ENCODE measurements at regions not wholly inside any gene's neighbourhood (a gene's known extent, or its start where the extent isn't known, plus 50 kb on each side); places are given as distances from the start of the nearest gene placed in this dataset.

DNA sequence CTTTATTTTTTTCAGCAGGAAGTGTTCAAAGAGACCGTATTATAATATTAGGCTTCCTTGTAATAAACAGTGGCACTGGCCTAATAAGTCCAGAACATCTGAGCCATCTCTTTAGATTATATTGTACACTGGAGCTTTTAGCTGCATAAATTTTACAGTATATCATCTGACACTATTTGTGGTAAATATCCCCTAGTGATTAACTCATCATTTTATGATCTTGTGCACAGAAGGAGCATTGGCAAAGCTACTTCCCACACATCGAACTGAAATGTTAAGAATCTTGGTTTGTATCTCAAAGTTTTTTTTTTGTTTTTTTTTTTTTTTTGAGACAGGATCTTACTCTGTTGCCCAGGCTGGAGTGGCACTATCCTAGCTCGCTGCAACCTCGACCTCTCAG lies 162.7 kb downstream of the HIPK3 start:
- no peaks in the 10 kb centered on the region for H3K36me3 Mint-ChIP-seq (ENCODE audit: low read depth)
- no peak for TF ChIP-seq CTCF (IDR thresholded peaks at IDR 0.05)
- ChIA-PET POLR2A (interaction anchor here (0.7 kb wide), 1 partner anchor 263 kb away, joined by 10 read pairs; no protein-coding TSS in a partner anchor), CTCF (no interaction called here)
- no peaks in the 10 kb centered on the region for H3K9me3 Mint-ChIP-seq
- peaks cover 11% of the 10 kb centered on the region for H3K27me3 Mint-ChIP-seq
- intact Hi-C loops (cut with micrococcal nuclease): no loop called here
- no peak for ATAC-seq (ENCODE audit: low read depth)
- H3K4me3 Mint-ChIP-seq: no peak overlapping the region
- H3K4me1 Mint-ChIP-seq: no peaks in the 10 kb centered on the region
- no peak overlapping the region for H3K27ac Mint-ChIP-seq
- no peak for DNase-seq

DNA sequence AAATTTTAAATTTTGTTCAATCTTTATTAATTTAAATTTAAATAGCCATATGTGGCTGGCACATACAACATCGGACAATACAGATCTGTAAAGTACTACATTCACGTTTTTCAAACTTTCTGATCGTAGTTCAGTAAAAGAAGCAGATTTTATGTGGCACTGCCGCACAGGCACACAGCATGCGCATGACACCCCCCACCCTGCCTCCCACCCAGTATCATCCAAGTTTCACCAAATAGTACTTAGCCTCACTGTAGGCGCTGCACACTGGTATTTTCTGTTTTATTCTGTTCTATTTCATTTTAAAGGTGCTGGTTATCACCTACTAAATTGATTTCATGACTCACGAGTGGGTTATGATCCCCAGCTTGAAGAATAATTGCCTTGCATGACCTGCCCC lies 159.9 kb downstream of the HIPK3 start:
- H3K4me3 Mint-ChIP-seq: no peak overlapping the region

GRCh38 chr11:33413301-33413700 lies 156.1 kb downstream of the HIPK3 start:
- Mint-ChIP-seq H3K9me3 (no peaks in the 10 kb centered on the region), H3K27me3 (peaks cover 13% of the 10 kb centered on the region), H3K4me3 (no peak overlapping the region), H3K36me3 (ENCODE audit: low read depth) (no peaks in the 10 kb centered on the region), H3K4me1 (no peaks in the 10 kb centered on the region), H3K27ac (no peak overlapping the region)
- ChIA-PET POLR2A (no interaction called here), CTCF (no interaction called here)
- intact Hi-C loops (cut with micrococcal nuclease): no loop called here
- DNase-seq: no peak
- no peak for TF ChIP-seq CTCF (IDR thresholded peaks at IDR 0.05)
- ATAC-seq (ENCODE audit: low read depth): no peak

More for the DNA sequence above, 159.9 kb downstream of the HIPK3 start:
- DNase-seq (no peak), ATAC-seq (ENCODE audit: low read depth) (no peak)
- Mint-ChIP-seq H3K27ac (no peak overlapping the region), H3K36me3 (ENCODE audit: low read depth) (no peaks in the 10 kb centered on the region), H3K9me3 (no peaks in the 10 kb centered on the region), H3K4me1 (no peaks in the 10 kb centered on the region), H3K27me3 (peaks cover 14% of the 10 kb centered on the region)
- ChIA-PET POLR2A (no interaction called here), CTCF (no interaction called here)
- no peak for TF ChIP-seq CTCF (IDR thresholded peaks at IDR 0.05)
- intact Hi-C loops (cut with micrococcal nuclease): no loop called here

GRCh38 chr11:33412241-33412640 lies 155.1 kb downstream of the HIPK3 start:
- ATAC-seq (ENCODE audit: low read depth) (no peak), DNase-seq (no peak)
- Mint-ChIP-seq H3K4me1 (no peaks in the 10 kb centered on the region), H3K27me3 (peaks cover 13% of the 10 kb centered on the region), H3K4me3 (no peak overlapping the region), H3K27ac (no peak overlapping the region), H3K36me3 (ENCODE audit: low read depth) (no peaks in the 10 kb centered on the region), H3K9me3 (no peaks in the 10 kb centered on the region)
- no peak for TF ChIP-seq CTCF (IDR thresholded peaks at IDR 0.05)
- ChIA-PET POLR2A (no interaction called here), CTCF (no interaction called here)
- intact Hi-C loops (cut with micrococcal nuclease): no loop called here

- TF ChIP-seq CTCF (IDR thresholded peaks at IDR 0.05): no peak
- DNase-seq (no peak), ATAC-seq (ENCODE audit: low read depth) (no peak)
- ChIA-PET CTCF (no interaction called here), POLR2A (no interaction called here)
- Mint-ChIP-seq H3K4me1 (no peaks in the 10 kb centered on the region), H3K27me3 (peaks cover 13% of the 10 kb centered on the region), H3K36me3 (ENCODE audit: low read depth) (no peaks in the 10 kb centered on the region), H3K27ac (no peak overlapping the region), H3K9me3 (no peaks in the 10 kb centered on the region), H3K4me3 (no peak overlapping the region)
- intact Hi-C loops (cut with micrococcal nuclease): no loop called here
These were observed 154.6 kb downstream of the HIPK3 start for GRCh38 chr11:33411751-33412150.

Data from activated B cell treated with CpG ODN at 0.5 μM for 24 hours (primary cell).